IMR-90 (cell line): ENCODE measurements at regions not wholly inside any gene's neighbourhood (a gene's known extent, or its start where the extent isn't known, plus 50 kb on each side); places are given as distances from the start of the nearest gene placed in this dataset.

Source experiments
- CEBPB ChIP-seq: IDR thresholded peaks from 2 replicates; pipeline ENCODE4 v1.6.1; 2012; ENCODE audit warnings: low read depth, low read length, improper control_type of control experiment
- CTCF ChIP-seq: conservative IDR thresholded peaks from 2 replicates; pipeline ENCODE4 v1.5.1; 2012; ENCODE audit warnings: mild to moderate bottlenecking, low read depth, low read length, improper control_type of control experiment
- MAFK ChIP-seq: IDR thresholded peaks from 2 replicates; pipeline ENCODE4 v1.6.1; 2012; ENCODE audit warnings: low read depth, low read length, improper control_type of control experiment
- MXI1 ChIP-seq: IDR thresholded peaks from 2 replicates; pipeline ENCODE4 v1.6.1; 2012; ENCODE audit warnings: low read depth, mild to moderate bottlenecking, low read length, moderate library complexity, borderline replicate concordance
- POLR2A ChIP-seq: IDR thresholded peaks from 2 replicates; pipeline ENCODE4 v1.6.1; 2012; ENCODE audit warnings: mild to moderate bottlenecking, low read depth, low read length
- RAD21 ChIP-seq: IDR thresholded peaks from 2 replicates; pipeline ENCODE4 v1.6.1; 2012; ENCODE audit warnings: low read length, improper control_type of control experiment
- RFX5 ChIP-seq: IDR thresholded peaks from 2 replicates; pipeline ENCODE4 v1.8.0; 2012; ENCODE audit warnings: low read depth, mild to moderate bottlenecking, low read length, moderate library complexity
- USF2 ChIP-seq: fragments of 150-350 bp; IDR thresholded peaks from 2 replicates; pipeline ENCODE4 v1.6.1; 2017; ENCODE audit warnings: mild to moderate bottlenecking, antibody characterized with exemption, low read length, low read depth

- TF ChIP-seq RAD21 (no peak), CTCF (no peak), POLR2A (no peak), USF2 (no peak), CEBPB (no peak), RFX5 (no peak), MAFK (no peak), MXI1 (no peak)
Measured at GRCh38 chr16:61261315-61261714, 774.9 kb downstream of the CDH8 start.
